HepG2 (cell line): ENCODE measurements at regions not wholly inside any gene's neighbourhood (a gene's known extent, or its start where the extent isn't known, plus 50 kb on each side); places are given as distances from the start of the nearest gene placed in this dataset.

ENCODE experiments used
- ATAC-seq: fragments of 200-7000 bp; cut with Tn5 transposase; 3 replicates; pipeline ENCODE4 v1.9.1; 2020; ENCODE audit warnings: mild to moderate bottlenecking, moderate library complexity
- BruUV-seq: library from RNA; stranded (reverse); fragments of 400-500 nt; replicated peaks from 2 replicates; lab custom pipeline; 2021; lab: Mats Ljungman, UMichigan
- CTCF ChIA-PET: fragments of 300-600 bp; formaldehyde crosslinking; extraction: SDS; loops from one replicate; lab custom pipeline; 2021; ENCODE audit warnings: low total read pairs, inconsistent platforms, low intra/inter-chr PET ratio; lab: Yijun Ruan, JAX
- POLR2A ChIA-PET: fragments of 350-600 bp; sonication (Branson Sonifier 250); formaldehyde crosslinking; loops from one replicate; lab custom pipeline; 2020; ENCODE audit warnings: antibody characterized with exemption, inconsistent platforms; lab: Yijun Ruan, JAX
- DNase-seq: peaks from one replicate; pipeline ENCODE4 v3.0.0-alpha.2; 2015; ENCODE audit warnings: low spot score
- FAIRE-seq: peaks from 3 replicates; lab custom pipeline; 2011; peaks lifted over from hg19 to GRCh38; lab: Jason Lieb, UNC
- H2AFZ ChIP-seq: one replicate; pipeline ENCODE4 v1.6.1; 2011; ENCODE audit warnings: low read length, inconsistent platforms
- H3K27ac ChIP-seq: fragments of 300-600 bp; 3 replicates; pipeline ENCODE4 v1.8.0; 2011; ENCODE audit warnings: mixed run types, mild to moderate bottlenecking, mixed read lengths, low read length, inconsistent platforms; ENCODE audit not compliant: insufficient read depth; ENCODE audit errors: extremely low read length
- H3K27me3 ChIP-seq, 2 experiments: fragments of 200-600 bp in 1 of 2; 2 replicates in 1 of 2; 3 replicates in 1 of 2; pipeline versions ENCODE4 v1.6.0 to v1.8.0; 2011; ENCODE audit warnings: low read length in 2 of 2, mild to moderate bottlenecking in 2 of 2, moderate library complexity in 2 of 2, inconsistent platforms in 1 of 2; ENCODE audit not compliant: insufficient read depth in 2 of 2, control insufficient read depth in 1 of 2
- H3K36me3 ChIP-seq, 2 experiments: fragments of 200-600 bp in 1 of 2; replicated peaks in 1 of 2; 2 replicates in 1 of 2; 3 replicates in 1 of 2; pipeline versions ENCODE4 v1.5.1 to v1.8.0; 2011; ENCODE audit warnings: low read length in 2 of 2, inconsistent platforms in 1 of 2; ENCODE audit not compliant: insufficient read depth in 2 of 2, control insufficient read depth in 1 of 2
- H3K4me1 ChIP-seq: 2 replicates; pipeline ENCODE4 v1.5.1; 2012; ENCODE audit warnings: low read length, inconsistent platforms; ENCODE audit not compliant: insufficient read depth
- H3K4me2 ChIP-seq: 2 replicates; pipeline ENCODE4 v1.6.0; 2011; ENCODE audit warnings: low read depth, low read length, inconsistent platforms
- H3K4me3 ChIP-seq, 3 experiments: fragments of 200-600 bp in 1 of 3; sonication (generic), shearing (Covaris generic) in 1 of 3; replicated peaks in 1 of 3; 2 replicates each; pipeline ENCODE4 v1.5.1; 2011 to 2016; ENCODE audit warnings: low read length in 3 of 3, inconsistent platforms in 2 of 3, low read depth in 2 of 3, mild to moderate bottlenecking in 2 of 3, control low read depth in 1 of 3, mixed read lengths in 1 of 3; ENCODE audit not compliant: insufficient read depth in 1 of 3
- H3K79me2 ChIP-seq: one replicate; pipeline ENCODE4 v1.6.1; 2011; ENCODE audit warnings: low read length, inconsistent platforms; ENCODE audit not compliant: insufficient read depth
- H3K9ac ChIP-seq: 2 replicates; pipeline ENCODE4 v1.6.0; 2011; ENCODE audit warnings: mild to moderate bottlenecking, low read depth, low read length, inconsistent platforms; ENCODE audit not compliant: insufficient read depth
- H3K9me3 ChIP-seq: 2 replicates; pipeline ENCODE4 v1.5.1; 2012; ENCODE audit warnings: mild to moderate bottlenecking, low read length
- H4K20me1 ChIP-seq: 2 replicates; pipeline ENCODE4 v1.6.0; 2011; ENCODE audit warnings: inconsistent platforms, mild to moderate bottlenecking, low read length, moderate library complexity; ENCODE audit not compliant: insufficient read depth
- ATAD3A ChIP-seq: sonication (generic); formaldehyde crosslinking; IDR thresholded peaks from 2 replicates; pipeline ENCODE4 v1.4.0; 2020; ENCODE audit warnings: missing genetic modification reagents
- ELF4 ChIP-seq: sonication (generic); formaldehyde crosslinking; IDR thresholded peaks from 2 replicates; pipeline ENCODE4 v1.5.0; 2020; ENCODE audit warnings: missing genetic modification reagents, mild to moderate bottlenecking, moderate library complexity, borderline replicate concordance
- HMG20B ChIP-seq: conservative IDR thresholded peaks from 2 replicates; pipeline ENCODE4 v1.6.1; 2016; ENCODE audit warnings: missing genetic modification reagents, missing compliant biosample characterization
- IRF2 ChIP-seq: IDR thresholded peaks from 2 replicates; pipeline ENCODE4 v1.6.1; 2018; ENCODE audit warnings: missing genetic modification reagents, missing compliant biosample characterization
- MED8 ChIP-seq: sonication (generic); formaldehyde crosslinking; IDR thresholded peaks from 2 replicates; pipeline ENCODE4 v1.8.1; 2023; ENCODE audit warnings: mild to moderate bottlenecking, missing genetic modification reagents; ENCODE audit not compliant: insufficient replicate concordance
- MIER3 ChIP-seq: IDR thresholded peaks from 2 replicates; pipeline ENCODE4 v1.6.1; 2016; ENCODE audit warnings: missing compliant biosample characterization, borderline replicate concordance
- NCOA2 ChIP-seq: sonication (generic); formaldehyde crosslinking; IDR thresholded peaks from 2 replicates; pipeline ENCODE4 v1.8.0; 2022; ENCODE audit warnings: inconsistent platforms
- RCOR2 ChIP-seq: IDR thresholded peaks from 2 replicates; pipeline ENCODE4 v1.6.1; 2016; ENCODE audit warnings: missing biosample characterization, missing genetic modification reagents
- REL ChIP-seq: sonication (generic); formaldehyde crosslinking; conservative IDR thresholded peaks from 2 replicates; pipeline ENCODE4 v1.8.0; 2022; ENCODE audit warnings: mild to moderate bottlenecking, missing genetic modification reagents, moderate library complexity
- ZKSCAN1 ChIP-seq: fragments of 150-350 bp; IDR thresholded peaks from 2 replicates; pipeline ENCODE4 v1.6.1; 2014; ENCODE audit warnings: low read length
- WGBS: methylation state at CpG from one replicate; pipeline ENCODE4 v1.1.6; 2017; ENCODE audit warnings: low lambda C conversion rate; 5-methylcytosine and 5-hydroxymethylcytosine counted together
- in situ Hi-C: cut with HindIII; loops from 2 replicates; pipeline ENCODE4 v1.10.0; 2017; ENCODE audit warnings: low pct_unique_long_range_greater_than_20kb; ENCODE audit not compliant: extremely low pct_ligation_motif_present
- intact Hi-C: fragments of 100-400 bp; cut with micrococcal nuclease; formaldehyde crosslinking; loops from one replicate; pipeline ENCODE4 v1.10.0; 2022; ENCODE audit not compliant: unreplicated experiment

- WGBS = 13% methylated on average over 5 of the region's 5 CpGs
- CTCF ChIA-PET = no interaction called here
- intact Hi-C loops = no loop called here
- peaks cover 0 to 8% of the 10 kb centered on the region in 2 experiments; a peak in 1 of 5 replicates for H3K27me3 ChIP-seq
- no peak overlapping the region for H3K27ac ChIP-seq
- in situ Hi-C loops = no loop called here
- POLR2A ChIA-PET = no interaction called here
- no peaks in the 10 kb centered on the region for H4K20me1 ChIP-seq
- no peaks in the 10 kb centered on the region; the same call in 1 of the 2 replicates for H3K4me1 ChIP-seq
- H3K9me3 ChIP-seq = no peaks in the 10 kb centered on the region
- no peak overlapping the region for H3K9ac ChIP-seq
- no peak for TF ChIP-seq ZKSCAN1
- no peak overlapping the region for H2AFZ ChIP-seq
- DNase-seq (no peak), ATAC-seq (no peak), FAIRE-seq (no peak)
- BruUV-seq = no TSS peak
- H3K79me2 ChIP-seq = no peaks in the 10 kb centered on the region
- H3K4me2 ChIP-seq = no peak overlapping the region
- no peak overlapping the region for H3K4me3 ChIP-seq
- no peaks in the 10 kb centered on the region for H3K36me3 ChIP-seq
Measured at GRCh38 chr5:5079876-5080275, 60.3 kb upstream of the ADAMTS16 start.

- TF ChIP-seq REL (no peak), MIER3 (CRISPR knock-in tag) (no peak), MED8 (CRISPR knock-in tag) (no peak), ATAD3A (CRISPR knock-in tag) (no peak), HMG20B (CRISPR knock-in tag) (no peak), NCOA2 (CRISPR knock-in tag) (no peak), IRF2 (CRISPR knock-in tag) (no peak), ELF4 (CRISPR knock-in tag) (no peak), RCOR2 (CRISPR knock-in tag) (no peak)
- in situ Hi-C loops (no loop called here), intact Hi-C loops (no loop called here)
- no peaks in the 10 kb centered on the region for H3K79me2 ChIP-seq
- WGBS = 1% methylated on average over 5 of the region's 5 CpGs
- no peak overlapping the region for H3K4me3 ChIP-seq
- H3K4me2 ChIP-seq = no peak overlapping the region
- CTCF ChIA-PET = no interaction called here
- BruUV-seq = no TSS peak
- H3K9ac ChIP-seq = no peak overlapping the region
- no peaks in the 10 kb centered on the region for H4K20me1 ChIP-seq
- H3K36me3 ChIP-seq = no peaks in the 10 kb centered on the region
- H2AFZ ChIP-seq = no peak overlapping the region
- FAIRE-seq (no peak), ATAC-seq (no peak), DNase-seq (no peak)
- POLR2A ChIA-PET = no interaction called here
- no peaks in the 10 kb centered on the region for H3K9me3 ChIP-seq
- no peak overlapping the region for H3K27ac ChIP-seq
- H3K4me1 ChIP-seq = no peaks in the 10 kb centered on the region; the same call in 1 of the 2 replicates
- peaks cover 0 to 8% of the 10 kb centered on the region in 2 experiments; a peak in 1 of 5 replicates for H3K27me3 ChIP-seq
Measured at GRCh38 chr5:5080790-5081189, 59.3 kb upstream of the ADAMTS16 start.
